ENCODE measurements at regions not wholly inside any gene's neighbourhood (a gene's known extent, or its start where the extent isn't known, plus 50 kb on each side); places are given as distances from the start of the nearest gene placed in this dataset.

DNA sequence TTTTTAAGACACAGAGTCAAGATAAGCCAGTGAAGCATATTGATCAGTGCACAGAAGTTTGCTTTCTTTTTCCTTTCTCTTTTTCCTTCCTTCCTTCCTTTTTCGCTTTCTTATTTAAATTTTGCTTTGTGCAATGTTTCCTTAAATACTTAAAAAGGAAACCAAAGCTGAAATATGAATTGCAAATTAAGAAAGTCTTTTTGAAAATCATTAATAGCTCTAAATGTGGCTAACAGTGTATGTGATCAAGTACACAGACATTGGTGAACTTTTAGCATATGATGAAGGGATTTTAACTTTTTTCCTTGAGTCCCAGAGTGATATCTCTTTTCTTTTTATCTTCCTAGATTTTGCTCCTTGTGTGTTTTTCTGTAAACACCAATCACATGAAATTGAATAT is 1356.9 kb upstream of the PRR20A start:
- TF ChIP-seq, protein P1, sequence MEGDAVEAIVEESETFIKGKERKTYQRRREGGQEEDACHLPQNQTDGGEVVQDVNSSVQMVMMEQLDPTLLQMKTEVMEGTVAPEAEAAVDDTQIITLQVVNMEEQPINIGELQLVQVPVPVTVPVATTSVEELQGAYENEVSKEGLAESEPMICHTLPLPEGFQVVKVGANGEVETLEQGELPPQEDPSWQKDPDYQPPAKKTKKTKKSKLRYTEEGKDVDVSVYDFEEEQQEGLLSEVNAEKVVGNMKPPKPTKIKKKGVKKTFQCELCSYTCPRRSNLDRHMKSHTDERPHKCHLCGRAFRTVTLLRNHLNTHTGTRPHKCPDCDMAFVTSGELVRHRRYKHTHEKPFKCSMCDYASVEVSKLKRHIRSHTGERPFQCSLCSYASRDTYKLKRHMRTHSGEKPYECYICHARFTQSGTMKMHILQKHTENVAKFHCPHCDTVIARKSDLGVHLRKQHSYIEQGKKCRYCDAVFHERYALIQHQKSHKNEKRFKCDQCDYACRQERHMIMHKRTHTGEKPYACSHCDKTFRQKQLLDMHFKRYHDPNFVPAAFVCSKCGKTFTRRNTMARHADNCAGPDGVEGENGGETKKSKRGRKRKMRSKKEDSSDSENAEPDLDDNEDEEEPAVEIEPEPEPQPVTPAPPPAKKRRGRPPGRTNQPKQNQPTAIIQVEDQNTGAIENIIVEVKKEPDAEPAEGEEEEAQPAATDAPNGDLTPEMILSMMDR (IDR thresholded peaks at IDR 0.05), result no peak

DNA sequence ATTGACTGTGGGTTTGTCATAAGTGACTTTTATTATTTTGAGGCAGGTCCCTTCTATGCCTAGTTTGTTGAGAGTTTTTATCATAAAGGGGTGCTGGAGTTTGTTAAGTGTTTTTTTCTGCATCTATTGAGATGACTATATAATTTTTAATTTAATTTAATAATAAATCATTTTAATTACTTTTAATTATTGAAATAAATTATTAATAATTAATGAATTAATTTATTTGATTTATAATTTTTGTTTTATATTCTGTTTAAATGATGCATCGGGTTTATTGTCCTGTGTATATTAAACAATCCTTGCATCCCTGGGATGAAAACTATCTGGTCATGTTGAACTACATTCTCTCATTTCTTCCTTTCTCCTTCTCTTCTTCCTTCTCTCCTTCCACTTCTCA is 1352.2 kb upstream of the PRR20A start:
- H3K4me1 ChIP-seq, result no peaks in the 10 kb centered on the region
- TF ChIP-seq, protein P1 (IDR thresholded peaks at IDR 0.05), result no peak
- no peak overlapping the region for H3K27ac ChIP-seq
- H3K9me3 ChIP-seq, result no peaks in the 10 kb centered on the region
- no peak overlapping the region for H3K4me3 ChIP-seq
- no peaks in the 10 kb centered on the region for H3K27me3 ChIP-seq
- H3K36me3 ChIP-seq, result no peaks in the 10 kb centered on the region
- DNase-seq (ENCODE audit: low spot score), result no peak

More for the DNA sequence above, 1356.9 kb upstream of the PRR20A start:
- Histone ChIP-seq H3K9me3 (no peaks in the 10 kb centered on the region), H3K27me3 (no peaks in the 10 kb centered on the region), H3K36me3 (no peaks in the 10 kb centered on the region), H3K4me3 (no peak overlapping the region), H3K4me1 (no peaks in the 10 kb centered on the region), H3K27ac (no peak overlapping the region)
- no peak for DNase-seq (ENCODE audit: low spot score)

DNA sequence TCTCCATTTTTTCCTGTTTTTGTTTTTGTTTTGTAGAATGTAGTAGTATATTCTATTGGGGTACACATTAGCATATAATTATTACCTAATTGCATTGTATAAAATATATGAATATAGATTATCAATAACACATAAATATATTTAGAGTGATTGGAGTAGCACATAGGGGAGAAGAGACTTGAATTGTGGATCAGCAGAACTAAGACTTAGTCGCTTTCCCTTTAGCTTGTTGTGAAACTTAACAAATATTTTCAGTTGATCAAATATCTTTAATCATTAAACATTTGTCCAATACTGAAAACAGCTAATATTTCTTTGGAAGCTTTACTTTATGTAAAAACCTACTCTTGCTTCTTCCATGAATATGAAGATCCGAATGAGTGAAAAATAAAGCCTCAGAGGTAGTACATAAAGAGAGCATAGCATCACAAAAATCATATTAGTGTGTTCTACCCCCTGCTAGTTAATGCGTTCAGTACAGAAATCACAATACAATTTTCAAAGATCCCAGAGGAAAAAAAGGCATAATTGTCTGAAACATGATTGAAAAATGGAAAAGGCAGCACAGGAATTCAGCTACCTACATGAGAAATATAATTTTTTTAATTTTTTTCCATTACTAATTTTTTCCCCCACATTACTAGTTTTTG is 1348.0 kb upstream of the PRR20A start:
- no peak for DNase-seq (ENCODE audit: low spot score)
- Histone ChIP-seq H3K4me1 (no peaks in the 10 kb centered on the region), H3K4me3 (no peak overlapping the region)

DNA sequence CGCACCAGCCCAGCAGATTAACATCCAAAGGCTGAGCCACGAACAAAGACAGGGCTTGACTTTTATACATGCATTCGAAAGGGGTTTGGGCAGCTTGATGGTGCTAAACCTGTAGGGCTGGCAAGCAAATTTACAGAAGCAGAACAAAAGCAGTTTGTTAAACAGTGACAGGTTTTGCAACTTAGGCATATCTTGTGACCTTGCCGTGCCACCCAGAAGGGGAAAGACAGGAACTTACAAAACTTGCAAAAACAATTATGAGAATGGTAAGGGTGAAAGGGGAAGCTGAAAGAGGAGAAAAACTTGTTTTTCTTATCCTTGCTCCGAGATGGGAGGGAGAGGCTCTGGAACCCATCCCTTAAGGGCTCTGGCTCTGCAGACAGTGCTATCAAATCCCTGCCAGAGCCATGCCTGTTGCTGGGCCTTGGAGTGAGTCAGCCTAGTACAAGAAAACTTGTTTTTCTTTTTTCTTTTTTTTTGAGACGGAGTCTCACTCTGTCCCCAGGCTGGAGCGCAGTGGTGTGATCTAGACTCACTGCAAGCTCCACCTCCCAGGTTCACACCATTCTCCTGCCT is 1325.2 kb upstream of the PRR20A start:
- Histone ChIP-seq H3K4me3 (no peak overlapping the region), H3K27me3 (no peaks in the 10 kb centered on the region), H3K9me3 (peaks cover 0 to 11% of the 10 kb centered on the region in 2 donors), H3K36me3 (no peaks in the 10 kb centered on the region), H3K4me1 (no peaks in the 10 kb centered on the region), H3K27ac (no peak overlapping the region)
- no peak for DNase-seq (ENCODE audit: low spot score)
- TF ChIP-seq, protein P1 (IDR thresholded peaks at IDR 0.05), result no peak

More for the DNA sequence above, 1348.0 kb upstream of the PRR20A start:
- no peak overlapping the region for H3K27ac ChIP-seq
- no peaks in the 10 kb centered on the region for H3K9me3 ChIP-seq
- no peaks in the 10 kb centered on the region for H3K36me3 ChIP-seq
- H3K27me3 ChIP-seq, result no peaks in the 10 kb centered on the region
- TF ChIP-seq, protein P1 (IDR thresholded peaks at IDR 0.05), result no peak

DNA sequence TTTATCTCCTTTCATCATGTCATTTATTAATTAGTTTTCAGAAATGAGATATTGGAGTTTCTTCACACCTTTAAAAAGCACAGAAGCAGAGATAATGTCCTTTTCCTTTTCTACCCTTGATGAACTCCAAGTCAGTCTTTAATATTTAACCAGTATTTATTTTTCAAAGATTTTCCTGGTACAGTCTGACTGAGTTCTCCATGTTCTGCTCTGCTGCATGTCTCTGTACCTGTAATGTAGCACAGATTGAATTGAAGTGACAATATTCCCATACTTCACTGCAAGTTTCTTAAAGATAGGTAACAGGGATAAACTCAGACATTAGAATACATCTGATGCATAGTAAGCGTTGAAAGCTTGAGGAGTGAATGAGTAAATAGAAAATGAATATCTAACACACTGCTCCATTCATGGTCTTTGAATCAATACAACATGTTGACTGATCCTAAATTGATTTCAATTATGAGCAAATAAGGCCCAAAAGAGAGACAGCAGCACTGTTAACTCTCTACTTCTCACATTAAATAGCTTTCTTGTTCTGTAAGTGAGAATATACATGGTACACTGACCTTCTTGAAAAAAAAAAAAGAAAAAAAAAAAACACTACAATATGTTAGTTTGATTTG is 1323.6 kb upstream of the PRR20A start:
- H3K27me3 ChIP-seq, result no peaks in the 10 kb centered on the region
- no peak for DNase-seq (ENCODE audit: low spot score)

More for the DNA sequence above, 1323.6 kb upstream of the PRR20A start:
- peaks cover 0 to 11% of the 10 kb centered on the region in 2 donors for H3K9me3 ChIP-seq
- no peak overlapping the region for H3K27ac ChIP-seq
- TF ChIP-seq, protein P1 (IDR thresholded peaks at IDR 0.05), result no peak
- H3K36me3 ChIP-seq, result no peaks in the 10 kb centered on the region
- H3K4me1 ChIP-seq, result no peaks in the 10 kb centered on the region
- H3K4me3 ChIP-seq, result no peak overlapping the region

Data from right atrium auricular region (tissue), 2 donors.